ENCODE measurements at regions not wholly inside any gene's neighbourhood (a gene's known extent, or its start where the extent isn't known, plus 50 kb on each side); places are given as distances from the start of the nearest gene placed in this dataset.

GRCh38 chr3:30174357-30174756 is 432.0 kb upstream of the TGFBR2 start (continued):
- TF ChIP-seq CTCF (IDR thresholded peaks at IDR 0.05) (no peak), USF2 (CRISPR knock-in tag; IDR thresholded peaks at IDR 0.05) (no peak), SP1 (CRISPR knock-in tag; conservative IDR thresholded peaks at IDR 0.05) (no peak), ZNF219 (CRISPR knock-in tag; IDR thresholded peaks at IDR 0.05; ENCODE audit: borderline replicate concordance) (no peak), STAT6 (CRISPR knock-in tag; conservative IDR thresholded peaks at IDR 0.05; ENCODE audit: low read depth) (no peak)

GRCh38 chr3:30180310-30181177 is 425.9 kb upstream of the TGFBR2 start:
- Mint-ChIP-seq H3K4me3 (no peak overlapping the region), H3K4me1 (no peaks in the 10 kb centered on the region), H3K27ac (no peak overlapping the region), H3K9me3 (no peaks in the 10 kb centered on the region), H3K36me3 (no peaks in the 10 kb centered on the region), H3K27me3 (ENCODE audit: low read depth) (no peaks in the 10 kb centered on the region)
- TF ChIP-seq ZMAT4 (CRISPR knock-in tag; IDR thresholded peaks at IDR 0.05), result no peak
- no peak for TF ChIP-seq ELF4 (CRISPR knock-in tag; IDR thresholded peaks at IDR 0.05; ENCODE audit: low read depth)
- TF ChIP-seq ATF3 (CRISPR knock-in tag; conservative IDR thresholded peaks at IDR 0.05), result no peak
- TF ChIP-seq ZNF425 (CRISPR knock-in tag; conservative IDR thresholded peaks at IDR 0.05), result no peak
- no peak for TF ChIP-seq JAZF1 (CRISPR knock-in tag; IDR thresholded peaks at IDR 0.05)
- TF ChIP-seq ZNF423 (CRISPR knock-in tag; IDR thresholded peaks at IDR 0.05), result no peak
- no peak for TF ChIP-seq MAX (CRISPR knock-in tag; IDR thresholded peaks at IDR 0.05)
- no peak for TF ChIP-seq TP53 (CRISPR knock-in tag; IDR thresholded peaks at IDR 0.05)
- no peak for TF ChIP-seq TEAD4 (CRISPR knock-in tag; IDR thresholded peaks at IDR 0.05)
- no peak for TF ChIP-seq SP1 (CRISPR knock-in tag; conservative IDR thresholded peaks at IDR 0.05)
- TF ChIP-seq JUN (CRISPR knock-in tag; IDR thresholded peaks at IDR 0.05), result no peak
- TF ChIP-seq AR (CRISPR knock-in tag; IDR thresholded peaks at IDR 0.05), result no peak
- DNase-seq (ENCODE audit: low spot score) (no peak), ATAC-seq (no peak)
- ChIA-PET POLR2A (no interaction called here), CTCF (no interaction called here)
